Stimulated activated CD4-positive, alpha-beta T cell treated with anti-CD3 and anti-CD28 coated beads, Interleukin-4, amount 100 ng/mL, for 48 hours (primary cell): ENCODE measurements at regions not wholly inside any gene's neighbourhood (a gene's known extent, or its start where the extent isn't known, plus 50 kb on each side); places are given as distances from the start of the nearest gene placed in this dataset.
"Not testable (repeated sequence)": the region's sequence is repeated elsewhere in the genome, so short reads cannot be mapped to it uniquely, and the experiment has no call there.

Source experiments
- DNase-seq, 2 donors: peaks; one replicate each; pipeline ENCODE4 v3.0.0-alpha.2; 2020; ENCODE audit warnings: low read depth in 2 of 2

DNA sequence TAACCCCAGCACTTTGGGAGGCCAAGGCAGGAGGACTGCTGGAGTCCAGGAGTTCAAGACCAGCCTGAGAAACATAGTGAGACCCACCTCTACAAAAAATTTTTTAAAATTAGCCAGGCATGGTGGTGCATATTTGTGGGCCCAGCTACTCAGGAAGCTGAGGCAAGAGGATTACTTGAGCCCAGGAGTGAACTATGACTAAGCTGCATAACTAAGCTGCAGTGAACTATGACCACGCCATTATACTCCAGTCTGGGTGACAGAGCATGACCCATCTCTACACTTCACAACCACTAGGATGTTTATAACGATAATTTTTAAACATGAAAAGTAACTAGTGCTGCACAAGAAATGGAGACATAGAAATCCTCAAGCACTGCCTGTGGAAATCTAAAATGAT, 352.7 kb upstream of the SGCG start:
- DNase-seq: no peak

DNA sequence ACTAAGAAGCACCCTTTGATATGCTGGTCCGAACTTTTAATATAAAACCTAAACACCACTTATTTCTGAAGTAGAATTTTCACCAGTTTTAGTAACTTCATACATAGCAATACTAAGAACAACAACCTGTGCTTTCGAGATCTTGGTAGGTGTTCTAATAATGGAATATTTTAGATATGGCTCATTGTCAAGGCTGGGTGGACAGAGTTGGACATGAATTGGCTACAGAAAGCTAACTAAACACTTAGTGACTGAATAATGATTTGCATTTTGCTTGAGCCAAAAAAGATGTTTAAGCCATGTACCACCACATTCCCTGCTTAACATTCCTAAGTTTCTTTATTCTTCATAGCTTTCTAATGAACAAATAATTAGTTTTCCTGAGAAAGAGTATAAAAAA, 344.3 kb upstream of the SGCG start:
- DNase-seq: no peak

DNA sequence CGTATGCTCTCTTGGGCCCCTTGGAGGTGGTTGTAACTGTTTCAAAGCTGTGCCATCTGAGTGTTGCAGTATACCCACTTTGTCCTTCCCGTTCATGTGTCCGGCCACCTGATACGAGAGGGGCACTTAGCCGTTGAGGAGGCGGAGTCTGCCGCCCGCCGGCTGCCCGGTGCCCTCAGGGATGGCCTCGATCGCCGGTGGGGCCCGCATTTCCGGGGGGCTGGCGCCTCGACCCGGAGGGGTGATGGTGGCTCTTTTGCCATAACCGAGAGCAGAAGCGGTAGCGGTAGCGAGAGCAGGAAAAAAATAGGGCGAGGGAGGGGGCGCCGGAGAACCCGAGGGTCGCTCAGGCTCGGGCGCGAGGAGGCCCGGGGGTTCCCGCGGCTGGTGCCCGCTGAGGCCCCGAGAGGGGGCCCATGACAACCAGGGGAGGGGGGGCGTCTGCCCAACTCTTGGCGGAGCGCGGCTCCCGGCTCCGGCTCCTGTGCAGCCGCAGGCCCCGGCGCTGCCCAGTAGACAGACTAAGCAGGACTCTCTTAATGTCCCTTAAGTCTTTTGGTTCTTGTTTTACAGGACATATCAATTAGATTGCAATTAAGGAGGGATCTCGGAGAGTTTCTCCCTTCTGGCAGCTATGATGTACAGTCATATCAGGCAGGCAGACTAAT, 342.7 kb upstream of the SGCG start:
- no peak for DNase-seq

DNA sequence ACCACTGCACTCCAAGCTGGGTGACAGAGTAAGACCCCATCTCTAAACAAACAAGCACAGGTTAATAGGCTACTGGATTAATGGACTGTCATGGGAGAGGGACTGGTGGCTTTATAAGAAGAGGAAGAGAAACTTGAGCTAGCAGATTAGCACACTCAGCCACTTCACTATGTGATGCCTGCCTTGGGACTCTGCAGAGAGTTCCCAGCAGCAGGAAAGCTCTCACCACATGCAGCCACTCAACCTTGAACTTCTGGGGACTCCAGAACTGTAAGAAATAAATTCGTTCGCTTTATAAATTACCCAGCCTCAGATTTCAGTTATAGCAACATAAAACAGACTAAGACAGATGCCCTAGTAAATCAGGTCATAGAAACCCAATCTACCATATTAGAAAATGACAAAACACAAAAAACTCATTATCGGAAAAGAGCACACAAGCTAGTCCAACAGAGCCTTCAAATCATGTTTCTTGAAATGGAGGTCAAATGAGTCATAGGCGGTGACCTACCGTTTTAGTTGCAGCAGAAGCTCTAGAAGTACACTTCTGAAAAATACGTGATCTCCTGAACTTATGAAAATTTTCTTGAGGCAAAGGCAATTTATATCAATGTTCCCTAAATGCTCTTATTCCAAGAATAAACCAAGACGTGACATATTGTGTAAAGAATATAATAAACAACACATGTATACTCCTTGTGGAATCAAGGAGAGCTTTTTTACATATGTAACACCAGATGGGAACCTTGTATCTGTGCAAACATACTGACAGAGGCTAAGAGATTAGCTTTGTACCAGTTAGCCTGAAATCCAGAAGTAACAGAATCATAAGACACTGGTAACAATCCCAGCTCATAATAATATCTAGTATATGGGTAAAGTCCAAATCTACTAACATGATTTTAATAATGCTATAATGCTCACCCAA, 340.9 kb upstream of the SGCG start:
- no peak for DNase-seq

DNA sequence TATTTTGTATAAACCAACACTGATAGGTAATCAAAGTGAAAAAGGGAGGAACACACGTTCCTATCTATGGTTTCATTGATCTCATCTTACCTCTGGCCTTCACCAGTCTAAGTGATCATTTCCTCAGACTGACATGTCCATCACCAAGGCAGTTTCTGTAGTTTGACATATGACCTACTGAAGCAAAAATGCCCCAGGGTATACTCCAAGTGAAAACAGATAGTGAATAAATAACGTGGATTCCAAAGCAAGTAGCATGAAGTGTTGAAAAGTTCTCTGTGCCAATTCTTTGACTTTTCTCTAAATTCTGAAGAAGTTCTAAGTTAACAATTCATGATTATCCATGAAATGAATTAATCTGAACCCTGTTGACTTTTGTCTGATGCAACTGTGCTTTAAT, 334.2 kb upstream of the SGCG start:
- no peak for DNase-seq

DNA sequence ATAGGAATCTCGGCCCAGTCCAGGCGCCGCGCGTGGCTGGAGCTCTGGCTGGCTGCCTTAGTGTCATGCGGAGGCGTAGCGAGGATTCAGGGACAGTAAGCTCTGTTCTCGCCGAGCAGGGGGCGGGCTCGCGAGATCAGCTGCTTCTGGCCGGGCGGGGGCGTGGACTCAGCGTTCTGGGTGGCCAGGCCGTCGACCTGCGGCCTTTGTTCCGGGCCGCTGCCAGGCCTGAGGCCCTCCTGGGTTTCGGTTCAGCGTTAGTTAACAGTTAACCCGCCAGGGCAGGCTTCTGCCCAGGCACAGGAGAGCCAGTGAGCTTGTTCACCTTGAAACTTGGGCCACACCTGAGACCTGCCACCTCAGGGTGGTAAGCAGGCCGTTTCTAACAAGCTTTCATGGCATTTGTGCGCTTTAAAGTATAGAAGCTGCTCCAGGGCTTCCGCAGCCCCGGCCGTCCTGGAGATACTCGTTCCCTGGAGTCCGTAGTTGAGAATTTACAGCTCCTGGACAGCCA, 332.2 kb upstream of the SGCG start:
- no peak for DNase-seq

DNA sequence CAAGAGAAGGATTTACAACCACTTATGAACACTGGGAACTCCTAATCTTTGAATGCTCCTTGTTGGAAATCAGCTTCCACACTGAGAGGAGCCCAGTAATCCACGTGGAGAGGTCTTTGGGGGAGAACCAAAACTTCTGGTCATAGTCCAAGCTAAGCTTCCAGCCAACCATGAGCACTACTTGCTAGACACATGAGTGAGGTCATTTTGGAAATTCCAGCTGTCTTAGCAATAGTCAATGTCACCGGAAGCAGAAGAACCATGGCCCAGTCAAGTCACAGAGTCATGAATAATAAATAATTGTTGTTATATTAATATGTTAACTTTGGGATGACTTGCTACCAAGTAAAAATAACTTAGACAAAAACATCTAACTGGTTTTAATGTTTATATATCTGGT, 324.9 kb upstream of the SGCG start:
- no peak for DNase-seq

DNA sequence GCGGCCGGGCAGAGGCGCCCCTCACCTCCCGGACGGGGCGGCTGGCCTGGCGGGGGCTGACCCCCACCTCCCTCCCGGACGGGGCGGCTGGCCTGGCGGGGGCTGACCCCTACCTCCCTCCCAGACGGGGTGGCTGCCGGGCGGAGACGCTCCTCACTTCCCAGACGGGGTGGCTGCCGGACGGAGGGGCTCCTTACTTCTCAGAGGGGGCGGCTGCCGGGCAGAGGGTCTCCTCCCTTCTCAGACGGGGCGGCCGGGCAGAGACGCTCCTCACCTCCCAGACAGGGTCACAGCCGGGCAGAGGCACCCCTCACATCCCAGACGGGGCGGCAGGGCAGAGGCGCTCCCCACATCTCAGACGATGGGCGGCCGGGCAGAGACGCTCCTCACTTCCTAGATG, 321.8 kb upstream of the SGCG start:
- DNase-seq: not testable (repeated sequence)

DNA sequence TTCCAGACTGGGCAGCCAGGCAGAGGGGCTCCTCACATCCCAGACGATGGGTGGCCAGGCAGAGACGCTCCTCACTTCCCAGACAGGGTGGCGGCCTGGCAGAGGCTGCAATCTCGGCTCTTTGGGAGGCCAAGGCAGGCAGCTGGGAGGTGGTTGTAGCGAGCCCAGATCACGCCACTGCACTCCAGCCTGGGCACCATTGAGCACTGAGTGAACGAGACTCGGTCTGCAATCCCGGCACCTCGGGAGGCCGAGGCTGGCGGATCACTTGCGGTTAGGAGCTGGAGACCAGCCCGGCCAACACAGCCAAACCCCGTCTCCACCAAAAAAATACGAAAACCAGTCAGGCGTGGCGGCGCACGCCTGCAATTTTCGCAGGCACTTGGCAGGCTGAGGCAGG, 321.4 kb upstream of the SGCG start:
- DNase-seq: not testable (repeated sequence)

DNA sequence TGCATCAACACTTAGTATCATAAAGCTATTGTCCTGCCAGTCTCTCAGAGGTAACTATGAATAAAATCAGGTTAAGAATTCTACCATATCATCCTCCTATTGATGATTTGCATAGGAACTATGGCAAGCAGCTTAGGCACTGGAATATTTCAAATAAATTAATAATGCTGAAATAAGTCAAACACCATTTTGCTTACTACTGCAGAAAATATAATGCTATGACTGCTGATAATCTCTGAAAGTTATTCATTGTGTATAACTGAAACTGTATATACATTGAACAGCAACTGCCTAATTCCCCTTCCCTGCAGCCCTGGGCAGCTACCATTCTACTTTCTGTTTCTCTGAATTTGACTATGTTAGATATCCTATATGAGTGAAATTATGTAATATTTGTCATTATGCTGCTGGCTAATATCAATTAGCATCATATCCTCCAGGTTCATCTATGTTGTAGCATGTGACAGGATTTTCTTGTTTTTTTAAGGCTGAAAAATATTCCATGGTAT, 318.8 kb upstream of the SGCG start:
- DNase-seq: no peak

DNA sequence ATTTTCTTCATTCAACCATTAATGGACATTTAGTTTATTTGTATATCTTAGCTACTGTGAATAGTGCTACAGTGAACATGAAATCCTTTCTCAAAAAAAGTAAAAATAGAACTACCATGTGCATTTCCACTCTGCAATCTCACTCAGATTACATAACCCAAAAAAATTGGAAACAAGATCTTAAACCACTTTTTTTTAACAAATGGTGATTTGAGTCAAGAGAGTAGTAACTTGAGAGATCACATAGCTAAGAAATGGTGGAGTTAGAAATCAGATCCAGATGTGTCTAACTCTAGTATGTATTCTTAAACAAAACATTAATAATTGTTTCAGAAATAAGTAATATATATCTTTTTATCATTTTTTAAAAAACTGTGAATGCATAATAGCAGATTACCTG, 318.3 kb upstream of the SGCG start:
- no peak for DNase-seq

DNA sequence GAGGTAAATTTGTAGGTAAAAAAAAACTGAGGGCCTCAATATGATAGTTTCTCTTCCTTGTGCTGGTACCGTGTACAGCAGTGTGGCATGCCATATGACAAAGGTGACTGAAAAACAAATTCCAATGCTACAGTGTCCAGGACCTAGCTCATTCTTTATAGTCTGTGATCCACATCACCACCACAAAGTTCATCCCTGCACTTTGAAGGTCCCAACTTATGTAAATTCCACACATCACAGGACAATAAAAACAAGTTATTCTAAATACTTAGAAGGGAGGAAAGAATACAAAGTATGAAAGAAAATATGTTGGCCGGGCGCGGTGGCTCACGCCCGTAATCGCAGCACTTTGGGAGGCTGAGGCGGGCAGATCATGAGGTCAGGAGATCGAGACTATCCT, 314.6 kb upstream of the SGCG start:
- DNase-seq: no peak

DNA sequence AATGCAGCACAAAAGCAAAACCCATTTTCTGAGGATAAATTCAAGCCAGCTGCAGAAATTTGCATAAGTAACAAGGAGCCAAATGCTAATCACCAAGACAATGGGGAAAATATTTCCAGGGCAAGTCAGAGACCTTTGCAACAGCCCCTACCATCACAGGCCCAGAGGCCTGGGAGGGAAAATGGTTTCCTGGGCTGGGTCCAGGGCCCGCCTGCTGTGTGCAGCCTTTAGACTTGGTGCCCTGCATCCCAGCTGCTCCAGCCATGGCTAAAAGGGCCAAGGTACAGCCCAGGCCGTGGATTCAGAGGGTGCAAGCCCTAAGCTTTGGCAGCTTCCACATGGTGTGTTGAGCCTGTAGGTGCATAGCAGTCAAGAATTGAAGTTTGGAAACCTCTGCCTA, 309.5 kb upstream of the SGCG start:
- DNase-seq: no peak

DNA sequence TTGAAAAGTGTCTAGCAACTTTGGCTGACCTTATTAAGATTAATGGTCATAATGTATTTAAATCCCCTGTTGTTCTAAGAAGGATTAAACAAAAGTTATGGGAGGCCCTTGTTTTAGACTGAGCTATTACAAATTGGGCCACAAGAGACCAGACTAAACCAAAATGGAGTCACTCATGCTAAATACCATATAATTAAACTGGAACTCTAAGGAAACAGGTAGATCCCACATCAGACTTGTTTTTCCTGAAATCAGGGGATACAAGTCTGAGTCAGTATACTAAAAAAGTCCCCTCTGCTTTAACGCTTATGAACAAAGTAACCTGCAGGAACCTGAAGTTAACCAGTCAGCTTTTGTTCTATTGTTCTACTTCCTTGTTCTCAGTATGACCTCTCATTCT, 305.9 kb upstream of the SGCG start:
- DNase-seq: no peak

DNA sequence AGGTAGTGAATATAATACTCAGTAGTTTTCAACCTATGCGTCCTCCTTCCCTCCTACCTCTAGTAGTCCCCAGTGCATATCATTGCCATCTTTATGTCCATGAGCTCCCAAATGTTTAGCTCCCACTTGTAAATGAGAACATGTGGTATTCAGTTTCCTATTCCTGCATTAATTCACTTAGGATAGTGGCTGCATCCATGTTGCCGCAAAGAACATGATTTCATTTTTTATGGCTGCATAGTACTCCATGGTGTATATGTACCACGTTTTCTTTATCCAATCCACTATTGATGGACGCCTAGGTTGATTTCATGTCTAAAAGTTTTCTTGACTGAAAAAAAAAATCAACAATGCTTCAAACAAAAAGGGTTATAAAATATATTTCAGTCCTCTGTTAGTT, 303.4 kb upstream of the SGCG start:
- DNase-seq: no peak

DNA sequence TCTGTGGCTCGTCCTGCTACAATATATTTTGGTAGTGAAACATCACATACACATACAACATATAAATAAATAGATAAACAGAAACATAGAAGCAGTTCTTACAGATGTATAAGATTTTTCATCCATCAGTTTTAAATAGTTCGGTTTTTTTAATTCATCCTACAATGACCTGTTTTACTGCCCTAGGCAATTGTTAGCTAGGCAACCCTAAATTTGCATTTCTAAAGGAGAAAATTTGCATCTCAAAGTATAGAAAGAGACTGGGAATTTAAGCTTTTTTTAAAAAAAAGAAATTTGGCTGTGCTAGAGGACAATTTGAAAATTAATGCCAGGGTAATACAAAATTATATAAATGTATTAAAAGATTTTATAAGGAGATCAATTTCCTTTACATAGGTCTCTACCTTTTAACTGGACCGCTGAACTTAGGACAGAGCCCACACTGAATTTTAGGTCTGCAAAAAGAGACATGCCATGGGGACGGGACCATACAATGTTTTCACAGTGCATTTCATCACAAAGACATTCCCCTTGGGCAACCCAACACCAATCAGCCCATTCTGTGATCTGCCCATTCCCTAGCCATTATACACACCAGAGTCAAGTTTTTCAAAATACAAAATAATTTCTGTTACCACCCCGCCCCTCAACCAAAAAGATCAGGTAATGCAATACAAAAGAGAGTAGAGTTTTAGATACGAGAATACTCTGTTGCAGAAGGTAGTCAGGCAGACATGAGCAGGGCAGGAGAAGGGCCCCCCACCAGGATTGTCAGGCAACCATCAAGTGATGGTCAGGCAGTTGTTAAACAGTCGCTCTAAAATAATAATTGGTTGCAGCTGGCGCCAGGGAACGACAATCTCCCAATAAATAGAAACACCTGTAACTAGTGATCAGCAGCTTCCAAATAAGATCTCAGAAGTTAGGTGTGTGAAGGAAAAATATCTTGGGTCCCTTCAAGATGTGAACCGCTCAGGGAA, 299.7 kb upstream of the SGCG start:
- DNase-seq: no peak

DNA sequence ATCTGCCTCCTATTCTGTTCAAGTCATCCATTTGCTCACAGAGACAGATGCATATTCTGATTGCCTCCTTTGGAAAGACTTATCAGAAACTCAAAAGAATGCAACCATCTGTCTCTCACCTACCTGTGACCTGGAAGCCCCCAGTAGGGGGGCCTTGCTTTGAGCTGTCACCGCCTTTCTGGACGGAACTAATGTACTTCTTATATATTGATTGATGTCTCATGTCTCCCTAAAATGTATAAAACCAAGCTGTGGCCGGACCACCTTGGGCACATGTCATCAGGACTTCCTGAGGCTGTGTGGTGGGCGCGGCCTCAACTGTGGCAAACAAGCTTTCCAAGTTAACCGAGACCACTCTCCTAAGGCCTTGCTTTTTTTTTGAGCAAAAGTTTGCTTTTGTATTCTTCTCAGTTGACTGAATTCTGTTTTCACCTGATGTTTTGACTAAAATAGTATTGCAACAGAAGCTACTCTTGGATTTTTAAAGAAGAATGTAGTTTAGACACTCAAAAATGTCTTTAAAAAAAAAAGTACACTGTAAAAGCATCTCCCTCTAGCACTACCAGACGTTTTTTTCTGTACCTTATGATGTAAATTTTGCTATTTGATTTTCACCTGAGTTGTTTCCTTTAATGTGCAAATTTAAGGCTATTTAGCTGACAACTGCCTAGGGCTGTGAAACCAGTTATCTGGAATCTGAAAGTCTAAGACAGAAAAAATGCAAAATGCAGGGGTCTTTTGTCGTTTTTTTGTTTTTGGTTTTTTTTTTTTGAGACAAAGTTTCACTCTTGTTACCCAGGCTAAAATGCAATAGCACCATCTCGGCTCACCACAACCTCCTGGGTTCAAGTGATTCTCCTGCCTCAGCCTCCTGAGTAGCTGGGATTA, 298.8 kb upstream of the SGCG start:
- DNase-seq: not testable (repeated sequence)

DNA sequence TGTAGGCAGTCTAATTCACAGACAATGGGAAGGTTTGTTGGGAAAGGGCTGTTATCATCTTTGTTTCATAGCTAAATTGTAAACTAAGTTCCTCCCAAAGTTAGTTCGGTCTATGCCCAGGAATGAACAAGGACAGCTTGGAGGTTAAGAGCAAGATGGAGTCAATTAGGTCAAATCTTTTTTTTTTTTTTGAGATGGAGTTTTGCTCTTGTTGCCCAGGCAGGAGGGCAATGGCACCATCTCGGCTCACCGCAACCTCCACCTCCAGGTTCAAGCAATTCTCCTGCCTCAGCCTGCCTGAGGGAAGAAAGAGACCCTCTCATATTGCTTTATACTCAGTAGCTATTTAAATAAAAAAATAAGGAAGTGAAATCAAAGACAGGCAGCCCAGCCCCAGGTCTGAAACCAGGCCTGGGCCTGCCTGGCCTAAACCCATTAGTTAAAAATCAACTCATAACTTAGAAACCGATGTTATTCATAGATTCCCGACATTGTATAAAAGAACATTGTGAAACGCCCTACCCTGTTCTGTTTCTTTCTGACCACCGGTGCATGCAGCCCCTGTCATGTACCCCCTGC, 297.4 kb upstream of the SGCG start:
- no peak for DNase-seq

DNA sequence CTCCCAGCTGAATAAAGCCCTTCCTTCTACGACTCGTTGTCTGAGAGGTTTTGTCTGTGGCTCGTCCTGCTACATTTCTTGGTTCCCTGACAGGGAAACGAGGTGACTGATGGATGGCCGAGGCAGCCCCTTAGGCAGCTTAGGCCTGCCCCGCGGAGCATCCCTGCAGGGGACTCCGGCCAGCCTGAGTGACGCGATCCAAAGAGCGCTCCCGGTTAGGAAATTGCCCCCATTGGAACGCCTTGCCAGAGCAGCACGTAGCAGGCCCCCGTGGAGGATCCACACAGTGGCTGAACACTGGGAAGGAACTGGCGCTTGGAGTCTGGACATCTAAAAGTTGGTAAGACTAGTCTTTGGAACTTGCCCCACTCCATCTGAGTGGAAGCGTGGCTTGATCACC, 296.8 kb upstream of the SGCG start:
- DNase-seq: no peak

DNA sequence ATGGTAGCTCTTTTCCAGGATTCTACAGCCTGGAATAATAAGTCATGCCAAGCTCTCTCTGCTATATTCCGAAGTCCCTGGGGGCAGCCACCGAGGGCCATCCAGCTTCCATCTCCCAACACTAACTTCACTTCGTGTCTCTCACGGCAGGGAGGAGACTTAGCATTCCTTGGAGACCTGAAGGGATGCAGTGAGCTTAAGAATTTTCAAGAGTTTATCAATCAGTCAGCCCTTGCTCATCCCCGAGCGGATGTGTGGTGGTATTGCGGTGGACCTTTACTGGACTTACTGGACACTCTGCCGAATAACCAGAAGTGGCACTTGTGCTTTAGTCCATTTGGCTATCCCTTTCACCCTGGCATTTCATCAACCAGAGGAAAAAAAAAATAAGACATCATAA, 294.7 kb upstream of the SGCG start:
- not testable (repeated sequence) for DNase-seq
